ENCODE measurements at regions not wholly inside any gene's neighbourhood (a gene's known extent, or its start where the extent isn't known, plus 50 kb on each side); places are given as distances from the start of the nearest gene placed in this dataset.

DNA sequence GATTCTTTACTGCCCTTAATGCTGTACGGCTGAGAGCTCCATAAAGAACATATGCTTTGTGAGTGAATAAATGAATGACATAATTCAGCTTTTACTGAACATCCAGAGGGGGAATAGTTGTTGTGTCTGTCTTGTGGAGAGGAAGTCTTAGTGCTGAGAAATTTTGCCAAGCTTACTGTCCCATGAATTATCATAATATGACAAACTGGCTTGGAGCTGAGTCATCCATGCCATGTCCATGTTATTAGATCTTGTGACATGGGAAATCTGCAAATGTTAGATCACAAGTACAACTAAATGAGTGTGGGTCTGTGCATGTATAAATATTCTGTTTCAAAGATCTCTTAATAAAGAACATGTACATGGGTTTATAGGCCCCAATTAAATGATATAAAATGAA is 350.4 kb downstream of the BMP4 start:
- no peak for DNase-seq

GRCh38 chr14:53605562-53605961 is 351.1 kb downstream of the BMP4 start:
- DNase-seq = no peak

DNA sequence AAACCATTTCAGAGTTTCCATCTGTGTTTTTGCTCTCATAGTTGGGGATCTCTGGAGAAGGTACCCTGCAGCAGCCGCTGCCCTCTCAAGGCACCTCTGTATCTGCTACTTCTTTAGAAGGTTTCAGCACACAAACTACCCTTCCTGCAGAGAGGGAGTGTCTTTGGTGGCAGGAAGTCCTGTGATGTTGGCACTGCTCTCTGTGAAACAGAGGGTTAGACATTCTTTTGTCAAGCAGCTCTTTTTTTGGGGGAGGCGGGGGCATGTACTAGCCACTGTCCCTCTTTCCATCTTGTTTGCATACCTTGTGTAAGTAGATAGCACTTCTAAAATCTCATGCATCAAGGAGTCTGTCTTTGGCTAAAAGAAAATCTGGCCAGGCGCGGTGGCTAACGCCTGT is 352.6 kb downstream of the BMP4 start:
- no peak for DNase-seq

DNA sequence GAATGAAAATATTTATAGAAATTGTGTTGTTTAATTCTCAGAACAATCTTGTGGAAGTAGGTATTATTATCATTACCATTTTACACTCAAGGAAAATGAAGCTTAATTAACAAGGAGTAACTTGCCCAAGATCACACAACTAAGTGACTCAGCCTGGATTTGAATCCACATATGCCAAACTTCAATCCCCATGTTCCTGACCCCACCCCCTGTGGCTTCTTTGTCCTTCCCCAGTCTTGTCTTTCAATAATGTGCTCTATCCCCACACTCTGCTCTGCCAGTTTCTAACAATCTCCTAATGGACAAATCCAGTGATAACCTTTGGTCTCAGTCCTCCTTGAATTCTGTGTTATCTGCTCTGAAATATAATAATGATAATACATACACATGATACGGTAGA is 355.2 kb downstream of the BMP4 start:
- no peak for DNase-seq

GRCh38 chr14:53599221-53599945 is 357.2 kb downstream of the BMP4 start:
- no peak for DNase-seq

- DNase-seq = no peak
Measured at GRCh38 chr14:53596853-53597525, 359.6 kb downstream of the BMP4 start.

DNA sequence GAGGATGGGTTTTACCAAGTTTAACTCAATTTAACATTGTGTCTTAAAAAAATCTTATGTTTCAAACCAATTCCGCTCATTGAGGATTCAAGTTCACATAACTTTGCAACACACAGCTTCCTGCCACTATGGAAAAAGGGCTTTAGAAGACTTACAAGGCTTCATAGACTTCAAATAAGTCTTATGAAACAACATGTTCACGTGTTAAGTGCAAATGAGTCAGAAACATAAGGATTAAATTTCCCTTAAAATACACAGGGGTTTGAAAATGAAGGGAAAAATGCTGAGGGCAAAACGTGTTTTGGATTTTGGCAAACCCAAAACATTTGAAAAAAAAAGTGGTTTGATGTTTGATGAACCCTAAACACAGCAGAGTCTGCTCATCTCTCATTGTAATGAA is 364.8 kb downstream of the BMP4 start:
- peak; percentile 5 for DNase-seq

DNA sequence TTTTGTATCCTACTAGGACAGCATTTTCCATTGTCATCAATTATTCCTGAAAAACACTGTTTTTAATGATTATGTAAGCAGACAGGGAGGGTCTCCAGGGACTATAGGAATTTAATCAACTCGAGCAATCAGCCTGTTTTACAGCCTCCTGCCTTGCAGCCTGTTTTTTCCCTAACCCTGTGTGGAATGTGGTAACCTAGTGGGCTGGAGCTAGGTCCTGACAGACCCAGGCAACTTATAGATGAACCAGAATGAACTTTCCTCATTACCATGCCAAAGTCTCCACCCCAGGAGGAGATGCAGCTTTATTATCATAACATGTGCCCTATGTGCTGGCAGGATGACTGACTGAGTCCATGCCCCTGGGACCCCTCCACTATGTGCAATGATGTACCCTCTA is 375.1 kb downstream of the BMP4 start:
- no peak for DNase-seq

GRCh38 chr14:53571641-53572328 is 384.8 kb downstream of the BMP4 start:
- no peak for DNase-seq

DNA sequence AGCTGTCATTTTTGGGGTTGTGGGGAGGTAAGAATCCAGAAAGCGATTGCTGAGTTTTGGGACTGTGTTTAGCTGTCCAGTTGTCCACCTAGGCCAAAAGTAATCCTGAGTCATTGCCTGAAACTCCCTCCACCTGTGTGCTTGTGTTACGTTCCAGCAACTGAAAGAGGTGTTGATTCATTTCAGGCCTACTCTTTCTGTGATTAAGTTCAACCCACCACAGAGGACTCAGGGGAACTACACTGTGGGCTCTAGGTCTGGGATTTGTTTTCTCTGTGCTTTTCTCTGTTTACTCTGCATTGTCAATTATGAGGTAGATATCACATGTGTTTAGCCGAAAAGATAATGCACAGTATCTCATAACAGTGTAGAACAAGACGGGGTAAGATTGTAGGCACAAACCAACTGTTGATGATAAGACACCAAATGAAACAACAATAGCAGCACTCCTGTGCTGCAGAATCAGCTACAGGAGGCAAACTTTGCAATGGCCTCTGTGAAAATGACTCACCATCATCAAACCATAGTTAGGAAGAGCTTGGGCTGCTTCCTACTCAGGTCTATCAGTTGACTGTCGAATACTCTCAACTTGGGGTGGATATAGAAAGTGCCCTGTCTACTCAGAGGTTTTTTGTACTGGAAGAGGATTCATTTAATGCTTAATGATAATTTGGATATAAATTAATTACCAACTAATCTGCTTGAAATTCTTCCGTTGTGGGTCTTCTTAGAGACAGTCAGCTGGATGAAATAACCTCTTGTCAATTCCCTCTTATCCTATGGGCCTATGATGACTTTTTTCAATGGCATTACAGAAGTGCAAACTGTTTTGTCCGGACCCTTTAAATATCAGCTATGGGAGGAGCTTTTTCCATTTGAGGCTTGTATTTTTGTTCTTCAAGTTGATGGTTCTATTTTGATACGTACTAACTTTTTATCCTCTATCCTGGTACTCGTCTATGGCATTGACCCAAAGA is 385.9 kb downstream of the BMP4 start:
- no peak for DNase-seq

GRCh38 chr14:53569446-53569845 is 387.2 kb downstream of the BMP4 start:
- DNase-seq = no peak

GRCh38 chr14:53567236-53567780 is 389.3 kb downstream of the BMP4 start:
- no peak for DNase-seq

DNA sequence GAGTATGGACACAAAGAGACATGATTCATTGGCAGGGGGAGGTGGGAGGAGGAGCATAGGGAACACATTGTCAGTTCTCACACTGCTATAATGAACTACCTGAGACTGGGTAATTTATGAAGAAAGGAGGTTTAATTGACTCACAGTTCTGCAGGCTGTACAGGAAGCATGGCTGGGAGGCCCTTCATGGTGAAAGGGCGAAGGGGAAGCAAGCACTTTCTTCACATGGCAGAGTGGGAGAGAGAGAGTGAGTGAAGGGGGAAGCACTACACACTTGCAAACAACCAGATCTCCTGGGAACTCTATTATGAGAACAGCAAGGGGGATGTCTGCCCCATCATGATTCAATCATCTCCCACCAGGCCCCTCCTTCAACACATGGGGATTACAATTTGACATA is 391.8 kb downstream of the BMP4 start:
- DNase-seq = no peak

DNA sequence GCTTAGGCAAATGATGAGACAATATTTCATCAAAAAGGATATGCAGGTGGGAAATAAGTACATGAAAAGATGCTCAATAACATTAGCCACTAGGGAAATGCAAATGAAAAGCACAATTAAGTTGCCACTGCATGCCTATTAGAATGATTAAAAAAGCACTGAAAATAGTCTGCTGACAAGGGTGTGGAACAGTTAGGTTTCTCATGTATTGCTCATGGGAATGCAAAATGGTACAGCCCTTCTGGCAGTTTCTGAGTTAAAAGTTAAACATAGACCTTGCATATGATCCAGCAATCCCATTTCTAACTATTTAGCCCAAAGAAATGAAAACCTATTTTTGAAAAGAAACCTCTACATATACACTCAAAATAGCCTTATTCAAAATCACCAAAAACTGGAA is 393.0 kb downstream of the BMP4 start:
- no peak for DNase-seq

DNA sequence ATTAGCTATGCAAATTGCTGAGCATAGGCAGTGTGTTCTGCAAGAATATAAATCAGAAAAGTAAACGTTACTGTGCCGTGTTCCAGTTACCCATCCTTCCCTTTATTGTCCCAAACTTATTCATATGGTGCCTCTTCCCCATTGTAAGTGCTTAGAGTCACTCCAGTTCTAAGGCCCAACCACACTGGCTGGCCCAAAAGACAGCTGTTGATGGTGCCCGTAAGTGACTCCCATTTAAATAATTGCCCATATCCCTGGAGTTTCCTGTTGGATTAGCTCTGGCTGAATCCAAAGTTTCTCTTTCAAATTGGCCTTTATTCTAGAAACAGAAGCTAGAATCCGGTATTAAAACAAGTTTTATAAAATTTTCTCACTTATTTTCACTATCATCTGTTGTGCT is 400.1 kb upstream of the DDHD1 start:
- no peak for DNase-seq

DNA sequence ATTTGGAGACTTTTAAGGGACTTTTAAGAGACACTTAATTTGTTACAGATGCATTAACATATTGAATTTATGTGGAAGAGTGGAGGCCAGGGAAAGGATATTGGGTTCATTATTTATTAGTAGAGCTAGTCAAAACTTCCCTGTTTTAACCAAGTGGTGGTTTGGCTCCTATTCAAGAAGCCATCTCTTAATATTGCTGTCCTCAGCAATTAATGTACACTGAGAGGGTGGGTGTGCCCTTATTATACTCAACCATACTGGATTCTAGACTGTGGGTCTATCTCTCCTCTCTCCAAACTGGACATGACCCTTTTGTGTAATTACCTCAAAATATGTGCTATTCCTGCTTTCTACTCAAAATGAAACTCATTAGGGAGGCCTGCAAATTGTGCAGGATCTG is 398.7 kb upstream of the DDHD1 start:
- no peak for DNase-seq

GRCh38 chr14:53550776-53551175 is 397.7 kb upstream of the DDHD1 start:
- DNase-seq = no peak

- no peak for DNase-seq
Measured at GRCh38 chr14:53549956-53550355, 396.8 kb upstream of the DDHD1 start.

DNA sequence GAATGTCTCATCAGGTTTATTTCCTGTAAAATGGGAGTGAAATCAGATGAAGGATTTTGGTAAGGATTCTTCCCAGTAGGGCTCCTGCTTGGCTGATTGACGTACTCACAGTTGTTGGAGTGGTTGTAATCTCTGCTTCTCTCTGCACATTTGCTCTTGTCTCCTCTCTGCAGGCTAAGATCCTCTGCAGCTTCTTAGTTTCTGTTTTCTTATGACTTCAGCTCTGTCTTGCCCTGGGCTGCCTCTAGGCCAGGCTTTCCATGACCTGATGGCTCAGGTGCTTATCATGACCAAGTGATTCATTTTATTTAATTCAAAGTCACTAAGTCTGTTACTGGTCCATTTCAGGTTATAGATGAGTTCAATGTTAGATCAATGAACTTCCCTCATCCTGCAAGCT is 394.5 kb upstream of the DDHD1 start:
- DNase-seq = no peak

DNA sequence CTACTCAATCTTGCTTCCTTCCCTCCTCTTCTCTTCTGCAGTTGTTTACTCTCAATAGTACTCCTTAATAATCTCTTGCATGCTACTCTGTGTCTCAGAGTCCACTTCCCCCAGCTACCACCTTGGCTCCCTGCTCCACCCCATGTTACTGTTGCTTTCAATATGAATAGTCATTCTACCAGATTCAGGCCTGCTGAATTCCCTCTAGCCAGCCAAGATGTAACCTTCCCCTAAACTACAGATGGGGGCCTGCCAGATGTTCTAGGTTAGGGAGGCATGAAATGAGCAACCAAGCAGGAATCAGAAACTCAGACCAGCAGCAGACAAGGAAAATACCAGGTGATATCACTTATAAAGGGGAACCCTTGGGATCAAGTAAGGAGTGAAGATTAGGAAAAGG is 392.1 kb upstream of the DDHD1 start:
- DNase-seq = no peak

GRCh38 chr14:53542732-53543131 is 389.6 kb upstream of the DDHD1 start:
- DNase-seq = peak; percentile 82

- no peak for DNase-seq
Measured at GRCh38 chr14:53541411-53541810, 388.3 kb upstream of the DDHD1 start.

Measured in fibroblast of skin of right biceps (primary cell).